RWPE1 (cell line): ENCODE measurements at regions not wholly inside any gene's neighbourhood (a gene's known extent, or its start where the extent isn't known, plus 50 kb on each side); places are given as distances from the start of the nearest gene placed in this dataset.

Experiments
- CTCF ChIA-PET: fragments of 350-600 bp; sonication (Branson Sonifier 250); formaldehyde crosslinking; extraction: SDS; loops from one replicate; lab custom pipeline; 2021; lab: Yijun Ruan, JAX
- POLR2A ChIA-PET: fragments of 400-600 bp; formaldehyde crosslinking; extraction: SDS; loops from one replicate; lab custom pipeline; 2020; ENCODE audit warnings: antibody characterized with exemption; ENCODE audit not compliant: low non-redundant PET; lab: Yijun Ruan, JAX
- DNase-seq: peaks from one replicate; pipeline ENCODE4 v3.0.0; 2012; ENCODE audit warnings: low spot score
- H3K27ac ChIP-seq: fragments of 450-650 bp; 2 replicates; pipeline ENCODE4 v1.5.1; 2017
- TF ChIP-seq, protein P1 (sequence below): fragments of 450-650 bp; conservative IDR thresholded peaks from 2 replicates; pipeline ENCODE4 v1.5.1; 2017; ENCODE audit warnings: low read depth, mild to moderate bottlenecking

- CTCF ChIA-PET = interaction anchor here (0.6 to 1.2 kb wide), 20 partner anchors 8 to 1384 kb away, joined by 3 to 26 read pairs (median 5); no protein-coding TSS in a partner anchor
- TF ChIP-seq, protein P1, sequence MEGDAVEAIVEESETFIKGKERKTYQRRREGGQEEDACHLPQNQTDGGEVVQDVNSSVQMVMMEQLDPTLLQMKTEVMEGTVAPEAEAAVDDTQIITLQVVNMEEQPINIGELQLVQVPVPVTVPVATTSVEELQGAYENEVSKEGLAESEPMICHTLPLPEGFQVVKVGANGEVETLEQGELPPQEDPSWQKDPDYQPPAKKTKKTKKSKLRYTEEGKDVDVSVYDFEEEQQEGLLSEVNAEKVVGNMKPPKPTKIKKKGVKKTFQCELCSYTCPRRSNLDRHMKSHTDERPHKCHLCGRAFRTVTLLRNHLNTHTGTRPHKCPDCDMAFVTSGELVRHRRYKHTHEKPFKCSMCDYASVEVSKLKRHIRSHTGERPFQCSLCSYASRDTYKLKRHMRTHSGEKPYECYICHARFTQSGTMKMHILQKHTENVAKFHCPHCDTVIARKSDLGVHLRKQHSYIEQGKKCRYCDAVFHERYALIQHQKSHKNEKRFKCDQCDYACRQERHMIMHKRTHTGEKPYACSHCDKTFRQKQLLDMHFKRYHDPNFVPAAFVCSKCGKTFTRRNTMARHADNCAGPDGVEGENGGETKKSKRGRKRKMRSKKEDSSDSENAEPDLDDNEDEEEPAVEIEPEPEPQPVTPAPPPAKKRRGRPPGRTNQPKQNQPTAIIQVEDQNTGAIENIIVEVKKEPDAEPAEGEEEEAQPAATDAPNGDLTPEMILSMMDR = peak; percentile 93
- DNase-seq = peak; percentile 84
- peak overlapping the region; percentile 51 for H3K27ac ChIP-seq
- POLR2A ChIA-PET = interaction anchor here (0.6 to 1.5 kb wide), 3 partner anchors 88 to 490 kb away, joined by 3 to 8 read pairs (median 4); no protein-coding TSS in a partner anchor
Measured at GRCh38 chr7:25069900-25070443, 55.1 kb downstream of the CYCS start.

- ChIA-PET POLR2A (no interaction called here), CTCF (interaction anchor here (0.5 to 0.8 kb wide), 2 partner anchors 83 to 248 kb away, joined by 3 to 4 read pairs; no protein-coding TSS in a partner anchor)
- DNase-seq = no peak
- TF ChIP-seq, protein P1 = no peak
- no peak overlapping the region for H3K27ac ChIP-seq
Measured at GRCh38 chr7:25068502-25069213, 56.4 kb downstream of the CYCS start.

GRCh38 chr7:25067726-25068501 lies 57.1 kb downstream of the CYCS start:
- no peak for DNase-seq
- TF ChIP-seq, protein P1 = no peak

DNA sequence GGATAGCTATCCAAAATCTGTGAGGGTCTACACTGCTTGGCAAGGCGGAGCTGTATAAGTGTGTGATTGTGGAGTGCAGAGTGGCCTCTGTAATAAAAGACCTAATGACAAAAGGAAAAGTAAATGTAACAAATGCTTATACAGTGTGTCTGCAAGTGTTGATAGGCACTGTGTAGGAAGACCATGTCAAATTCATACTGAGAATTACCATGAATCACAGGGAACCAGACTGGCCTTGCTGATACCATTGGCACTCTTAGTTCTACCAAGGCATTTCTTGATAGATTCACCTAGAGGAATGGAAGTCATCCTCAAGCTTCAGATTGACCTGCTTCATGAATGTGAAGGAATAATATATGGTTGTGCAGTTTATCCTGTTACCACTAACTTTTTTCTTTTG lies 58.8 kb downstream of the CYCS start:
- CTCF ChIA-PET = no interaction called here
- no peak for DNase-seq
- no peak overlapping the region for H3K27ac ChIP-seq
- POLR2A ChIA-PET = no interaction called here
- TF ChIP-seq, protein P1 = no peak

More at GRCh38 chr7:25067726-25068501, 57.1 kb downstream of the CYCS start:
- ChIA-PET POLR2A (interaction anchor here (0.6 kb wide), 1 partner anchor 87 kb away, joined by 3 read pairs; no protein-coding TSS in a partner anchor), CTCF (interaction anchor here (0.5 to 0.7 kb wide), 2 partner anchors 11 to 83 kb away, joined by 3 to 4 read pairs; no protein-coding TSS in a partner anchor)
- no peak overlapping the region for H3K27ac ChIP-seq

DNA sequence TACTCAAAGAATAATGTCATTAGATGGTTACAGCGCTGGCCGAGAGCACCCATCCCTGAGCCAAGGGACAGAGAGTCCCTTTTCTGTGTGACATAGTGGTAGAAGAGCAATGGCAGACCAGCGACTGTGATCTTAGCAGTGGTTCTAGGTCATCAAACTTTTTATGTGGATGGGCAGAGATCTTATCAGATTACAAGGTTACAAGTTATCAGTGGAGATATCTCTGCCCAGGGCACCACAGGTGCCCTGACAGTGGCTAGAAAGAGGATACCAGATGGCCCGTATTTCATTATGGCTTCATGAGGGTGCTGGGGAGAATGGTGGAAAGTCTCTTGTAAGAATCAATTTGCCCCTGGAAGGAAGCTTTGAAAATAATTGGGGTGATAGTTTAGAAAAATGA lies 62.7 kb downstream of the CYCS start:
- no peak for DNase-seq
- CTCF ChIA-PET = interaction anchor here (0.6 to 0.8 kb wide), 2 partner anchors 8 to 30 kb away, joined by 4 to 5 read pairs; no protein-coding TSS in a partner anchor
- H3K27ac ChIP-seq = no peak overlapping the region
- POLR2A ChIA-PET = no interaction called here
- TF ChIP-seq, protein P1 = no peak
